AG04450 (cell line): ENCODE measurements at regions not wholly inside any gene's neighbourhood (a gene's known extent, or its start where the extent isn't known, plus 50 kb on each side); places are given as distances from the start of the nearest gene placed in this dataset.

Source experiments
- CTCF ChIA-PET: fragments of 300-600, 350-600 bp; formaldehyde crosslinking; extraction: SDS; loops from one replicate; lab custom pipeline; 2022; ENCODE audit warnings: antibody characterized with exemption, inconsistent platforms; lab: Charles Lee
- POLR2A ChIA-PET: fragments of 350-600 bp; formaldehyde crosslinking; extraction: SDS; loops from one replicate; lab custom pipeline; 2021; ENCODE audit warnings: antibody characterized with exemption, inconsistent platforms; lab: Yijun Ruan, JAX
- DNase-seq: peaks from one replicate; pipeline ENCODE4 v3.0.0-alpha.2; 2011; ENCODE audit warnings: low read depth, low spot score
- H3K27ac ChIP-seq: one replicate; pipeline ENCODE4 v1.5.1; 2012; ENCODE audit warnings: low read depth, low read length, control low read depth
- H3K27me3 ChIP-seq: one replicate; pipeline ENCODE4 v1.6.0; 2012; ENCODE audit warnings: low read length; ENCODE audit not compliant: control insufficient read depth, insufficient read depth
- H3K4me3 ChIP-seq: 2 replicates; pipeline ENCODE4 v1.5.1; 2011; ENCODE audit warnings: mild to moderate bottlenecking, low read depth, low read length, control low read depth
- H3K9me3 ChIP-seq: 2 replicates; pipeline ENCODE4 v1.5.1; 2012; ENCODE audit warnings: low read length; ENCODE audit not compliant: control insufficient read depth, insufficient read depth
- CTCF ChIP-seq: IDR thresholded peaks from 2 replicates; pipeline ENCODE4 v1.5.1; 2011; ENCODE audit warnings: low read depth, low read length, control low read depth, inconsistent platforms

GRCh38 chr9:16044579-16044881 is 491.7 kb downstream of the CCDC171 start:
- DNase-seq: no peak
- TF ChIP-seq CTCF: no peak
- ChIA-PET CTCF (interaction anchor here (0.6 kb wide), 1 partner anchor 9 kb away, joined by 3 read pairs; no protein-coding TSS in a partner anchor), POLR2A (no interaction called here)
- H3K9me3 ChIP-seq: no peaks in the 10 kb centered on the region
- H3K27ac ChIP-seq: peak overlapping the region; percentile 83
- H3K27me3 ChIP-seq: no peaks in the 10 kb centered on the region
- no peak overlapping the region for H3K4me3 ChIP-seq

- Histone ChIP-seq H3K27ac (peak overlapping the region; percentile 83), H3K27me3 (no peaks in the 10 kb centered on the region), H3K4me3 (no peak overlapping the region), H3K9me3 (no peaks in the 10 kb centered on the region)
- no peak for TF ChIP-seq CTCF
- ChIA-PET POLR2A (no interaction called here), CTCF (no interaction called here)
- no peak for DNase-seq
These were observed 492.9 kb downstream of the CCDC171 start for GRCh38 chr9:16045651-16046280.

GRCh38 chr9:16046713-16047112 is 493.9 kb downstream of the CCDC171 start:
- DNase-seq: no peak
- no peaks in the 10 kb centered on the region for H3K9me3 ChIP-seq
- no peak overlapping the region for H3K27ac ChIP-seq
- no peaks in the 10 kb centered on the region for H3K27me3 ChIP-seq
- CTCF ChIA-PET: interaction anchor here (0.6 kb wide), 1 partner anchor 429 kb away, joined by 5 read pairs; no protein-coding TSS in a partner anchor
- POLR2A ChIA-PET: no interaction called here
- no peak for TF ChIP-seq CTCF
- no peak overlapping the region for H3K4me3 ChIP-seq

GRCh38 chr9:16048129-16048528 is 495.3 kb downstream of the CCDC171 start:
- no peak for TF ChIP-seq CTCF
- ChIA-PET POLR2A (no interaction called here), CTCF (no interaction called here)
- Histone ChIP-seq H3K9me3 (no peaks in the 10 kb centered on the region), H3K27me3 (no peaks in the 10 kb centered on the region), H3K27ac (no peak overlapping the region), H3K4me3 (no peak overlapping the region)
- DNase-seq: no peak

- CTCF ChIA-PET: no interaction called here
- no peaks in the 10 kb centered on the region for H3K27me3 ChIP-seq
- TF ChIP-seq CTCF: no peak
These were observed 499.3 kb downstream of the CCDC171 start for GRCh38 chr9:16052146-16052545.

More at GRCh38 chr9:16052146-16052545, 499.3 kb downstream of the CCDC171 start:
- POLR2A ChIA-PET: no interaction called here
- H3K27ac ChIP-seq: no peak overlapping the region
- H3K9me3 ChIP-seq: no peaks in the 10 kb centered on the region
- DNase-seq: no peak
- H3K4me3 ChIP-seq: no peak overlapping the region
